ENCODE measurements at regions not wholly inside any gene's neighbourhood (a gene's known extent, or its start where the extent isn't known, plus 50 kb on each side); places are given as distances from the start of the nearest gene placed in this dataset.
"Not testable (repeated sequence)": the region's sequence is repeated elsewhere in the genome, so short reads cannot be mapped to it uniquely, and the experiment has no call there.

GRCh38 chr1:185434721-185435120 lies 117.7 kb upstream of the IVNS1ABP start:
- H3K36me3 ChIP-seq (ENCODE audit: control insufficient read depth, insufficient read depth, low read length): no peaks in the 10 kb centered on the region
- no peak overlapping the region for H3K9ac ChIP-seq (ENCODE audit: low read length)
- no peaks in the 10 kb centered on the region for H3K4me1 ChIP-seq (ENCODE audit: control insufficient read depth, insufficient read depth, low read length)
- no peaks in the 10 kb centered on the region for H3K27me3 ChIP-seq (ENCODE audit: control insufficient read depth, insufficient read depth, low read length)
- no peak overlapping the region for H3K27ac ChIP-seq (ENCODE audit: low read depth, low read length)
- no peak overlapping the region for H3K4me3 ChIP-seq (ENCODE audit: low read depth, low read length)
- no peaks in the 10 kb centered on the region for H3K9me3 ChIP-seq (ENCODE audit: control insufficient read depth, insufficient read depth, low read depth, low read length)

DNA sequence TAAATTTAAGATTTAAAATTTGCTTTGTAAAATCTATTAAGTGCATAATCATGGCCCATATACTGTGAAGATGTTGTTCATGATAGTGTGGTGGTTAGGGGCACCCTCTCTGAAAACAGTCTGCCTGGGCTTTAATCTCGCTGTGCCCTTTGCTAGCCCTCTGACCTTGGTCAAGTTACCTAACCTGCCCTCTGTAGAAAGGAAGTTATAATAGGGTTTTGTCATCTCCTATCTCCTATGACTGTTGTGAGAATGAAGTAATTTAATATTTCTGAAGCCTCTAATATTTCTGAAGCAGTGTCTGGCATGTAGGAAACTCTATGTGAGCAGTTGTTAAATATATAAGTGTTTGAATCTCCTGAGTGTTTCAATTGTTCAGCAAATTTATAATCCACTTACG lies 116.6 kb upstream of the IVNS1ABP start:
- Histone ChIP-seq H3K27ac (ENCODE audit: low read depth, low read length) (no peak overlapping the region), H3K4me3 (ENCODE audit: low read depth, low read length) (no peak overlapping the region), H3K36me3 (ENCODE audit: control insufficient read depth, insufficient read depth, low read length) (no peaks in the 10 kb centered on the region), H3K27me3 (ENCODE audit: control insufficient read depth, insufficient read depth, low read length) (no peaks in the 10 kb centered on the region), H3K9me3 (ENCODE audit: control insufficient read depth, insufficient read depth, low read depth, low read length) (no peaks in the 10 kb centered on the region), H3K9ac (ENCODE audit: low read length) (no peak overlapping the region), H3K4me1 (ENCODE audit: control insufficient read depth, insufficient read depth, low read length) (no peaks in the 10 kb centered on the region)

DNA sequence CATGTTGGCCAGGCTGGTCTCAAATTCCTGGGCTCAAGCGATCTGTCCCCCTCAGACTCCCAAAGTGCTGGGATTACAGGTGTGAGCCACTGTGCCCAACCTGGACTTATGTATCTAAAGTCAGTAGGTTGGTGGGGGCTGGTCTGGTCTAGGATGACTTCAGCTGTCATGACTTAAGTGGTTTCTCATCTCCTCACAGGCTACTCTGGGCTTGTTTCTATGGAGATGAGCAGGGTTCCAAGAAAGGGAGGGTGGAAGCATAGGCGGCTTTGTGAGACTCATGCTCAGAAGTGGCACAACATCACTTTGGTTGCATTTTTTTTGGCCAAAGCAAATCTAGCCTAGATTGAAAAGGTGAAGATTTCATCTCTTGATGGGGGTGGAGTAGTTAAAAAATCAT lies 115.9 kb upstream of the IVNS1ABP start:
- no peak overlapping the region for H3K4me3 ChIP-seq (ENCODE audit: low read depth, low read length)
- H3K9ac ChIP-seq (ENCODE audit: low read length): no peak overlapping the region
- no peaks in the 10 kb centered on the region for H3K36me3 ChIP-seq (ENCODE audit: control insufficient read depth, insufficient read depth, low read length)
- H3K27me3 ChIP-seq (ENCODE audit: control insufficient read depth, insufficient read depth, low read length): no peaks in the 10 kb centered on the region
- H3K4me1 ChIP-seq (ENCODE audit: control insufficient read depth, insufficient read depth, low read length): no peaks in the 10 kb centered on the region
- H3K27ac ChIP-seq (ENCODE audit: low read depth, low read length): no peak overlapping the region
- no peaks in the 10 kb centered on the region for H3K9me3 ChIP-seq (ENCODE audit: control insufficient read depth, insufficient read depth, low read depth, low read length)

- Histone ChIP-seq H3K4me3 (ENCODE audit: low read depth, low read length) (no peak overlapping the region), H3K9ac (ENCODE audit: low read length) (no peak overlapping the region), H3K27me3 (ENCODE audit: control insufficient read depth, insufficient read depth, low read length) (no peaks in the 10 kb centered on the region), H3K4me1 (ENCODE audit: control insufficient read depth, insufficient read depth, low read length) (0 out of 2 replicates have a peak, but pooled peaks cover 4% of the 10 kb centered on the region), H3K36me3 (ENCODE audit: control insufficient read depth, insufficient read depth, low read length) (no peaks in the 10 kb centered on the region), H3K27ac (ENCODE audit: low read depth, low read length) (no peak overlapping the region), H3K9me3 (ENCODE audit: control insufficient read depth, insufficient read depth, low read depth, low read length) (no peaks in the 10 kb centered on the region)
Measured at GRCh38 chr1:185431612-185432011, 114.6 kb upstream of the IVNS1ABP start.

GRCh38 chr1:185429668-185430067 lies 112.6 kb upstream of the IVNS1ABP start:
- not testable (repeated sequence) for H3K9me3 ChIP-seq (ENCODE audit: control insufficient read depth, insufficient read depth, low read depth, low read length); H3K4me3 ChIP-seq (ENCODE audit: low read depth, low read length); H3K4me1 ChIP-seq (ENCODE audit: control insufficient read depth, insufficient read depth, low read length); H3K36me3 ChIP-seq (ENCODE audit: control insufficient read depth, insufficient read depth, low read length); H3K9ac ChIP-seq (ENCODE audit: low read length); H3K27ac ChIP-seq (ENCODE audit: low read depth, low read length); H3K27me3 ChIP-seq (ENCODE audit: control insufficient read depth, insufficient read depth, low read length)

GRCh38 chr1:185427776-185428175 lies 110.7 kb upstream of the IVNS1ABP start:
- no peaks in the 10 kb centered on the region for H3K9me3 ChIP-seq (ENCODE audit: control insufficient read depth, insufficient read depth, low read depth, low read length)
- no peak overlapping the region for H3K4me3 ChIP-seq (ENCODE audit: low read depth, low read length)
- no peaks in the 10 kb centered on the region for H3K27me3 ChIP-seq (ENCODE audit: control insufficient read depth, insufficient read depth, low read length)
- no peaks in the 10 kb centered on the region for H3K36me3 ChIP-seq (ENCODE audit: control insufficient read depth, insufficient read depth, low read length)
- no peak overlapping the region for H3K27ac ChIP-seq (ENCODE audit: low read depth, low read length)
- H3K4me1 ChIP-seq (ENCODE audit: control insufficient read depth, insufficient read depth, low read length): 0 out of 2 replicates have a peak, but pooled peaks cover 5% of the 10 kb centered on the region
- H3K9ac ChIP-seq (ENCODE audit: low read length): no peak overlapping the region

DNA sequence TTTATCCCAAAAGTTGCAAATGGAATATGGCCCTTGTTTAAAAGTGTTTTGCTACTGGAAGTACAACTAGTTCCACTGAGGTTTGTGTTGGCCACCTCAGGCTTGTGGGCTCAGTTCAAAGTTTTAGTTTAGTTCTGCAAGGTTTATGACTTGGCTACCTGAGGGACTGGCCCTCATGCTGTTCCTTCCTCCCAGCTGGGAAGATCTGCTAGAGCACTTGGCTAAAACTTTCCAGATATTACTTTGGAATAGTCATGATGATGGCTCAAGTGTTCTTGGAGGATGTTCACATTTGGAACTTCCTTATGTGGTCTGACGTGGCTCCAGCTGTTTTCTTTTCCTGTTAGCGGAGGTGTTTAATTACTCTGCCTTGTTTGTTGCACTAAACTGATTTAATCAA lies 110.2 kb upstream of the IVNS1ABP start:
- Histone ChIP-seq H3K4me1 (ENCODE audit: control insufficient read depth, insufficient read depth, low read length) (0 out of 2 replicates have a peak, but pooled peaks cover 5% of the 10 kb centered on the region), H3K9ac (ENCODE audit: low read length) (no peak overlapping the region), H3K27me3 (ENCODE audit: control insufficient read depth, insufficient read depth, low read length) (no peaks in the 10 kb centered on the region), H3K27ac (ENCODE audit: low read depth, low read length) (no peak overlapping the region), H3K4me3 (ENCODE audit: low read depth, low read length) (no peak overlapping the region), H3K9me3 (ENCODE audit: control insufficient read depth, insufficient read depth, low read depth, low read length) (no peaks in the 10 kb centered on the region), H3K36me3 (ENCODE audit: control insufficient read depth, insufficient read depth, low read length) (no peaks in the 10 kb centered on the region)

- Histone ChIP-seq H3K27me3 (ENCODE audit: control insufficient read depth, insufficient read depth, low read length) (no peaks in the 10 kb centered on the region), H3K27ac (ENCODE audit: low read depth, low read length) (no peak overlapping the region), H3K4me1 (ENCODE audit: control insufficient read depth, insufficient read depth, low read length) (0 out of 2 replicates have a peak, but pooled peaks cover 5% of the 10 kb centered on the region), H3K9me3 (ENCODE audit: control insufficient read depth, insufficient read depth, low read depth, low read length) (no peaks in the 10 kb centered on the region), H3K9ac (ENCODE audit: low read length) (no peak overlapping the region), H3K4me3 (ENCODE audit: low read depth, low read length) (no peak overlapping the region), H3K36me3 (ENCODE audit: control insufficient read depth, insufficient read depth, low read length) (no peaks in the 10 kb centered on the region)
Measured at GRCh38 chr1:185426848-185427247, 109.8 kb upstream of the IVNS1ABP start.

DNA sequence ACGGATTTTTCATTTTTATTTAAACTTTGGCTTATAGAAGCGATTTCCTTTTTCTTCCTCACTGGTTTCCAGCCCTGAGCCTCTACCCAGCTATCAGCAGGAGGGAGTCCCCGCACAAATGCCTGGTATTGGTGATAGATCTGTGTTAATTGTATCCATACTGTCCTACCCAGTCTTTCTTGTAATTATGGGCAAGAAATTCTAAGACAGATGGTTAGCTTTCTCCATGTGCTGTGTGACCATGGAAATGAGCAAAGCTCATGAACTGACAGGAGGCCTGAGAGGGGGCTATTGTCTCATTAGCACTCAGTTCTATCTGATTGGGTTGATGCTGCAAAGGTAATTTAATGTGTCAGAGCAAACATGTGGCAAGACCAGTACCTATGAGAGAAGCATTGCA lies 108.1 kb upstream of the IVNS1ABP start:
- H3K9me3 ChIP-seq (ENCODE audit: control insufficient read depth, insufficient read depth, low read depth, low read length): no peaks in the 10 kb centered on the region
- no peak overlapping the region for H3K4me3 ChIP-seq (ENCODE audit: low read depth, low read length)
- H3K27me3 ChIP-seq (ENCODE audit: control insufficient read depth, insufficient read depth, low read length): no peaks in the 10 kb centered on the region
- H3K27ac ChIP-seq (ENCODE audit: low read depth, low read length): no peak overlapping the region
- H3K4me1 ChIP-seq (ENCODE audit: control insufficient read depth, insufficient read depth, low read length): 0 out of 2 replicates have a peak, but pooled peaks cover 5% of the 10 kb centered on the region
- H3K36me3 ChIP-seq (ENCODE audit: control insufficient read depth, insufficient read depth, low read length): no peaks in the 10 kb centered on the region
- no peak overlapping the region for H3K9ac ChIP-seq (ENCODE audit: low read length)

DNA sequence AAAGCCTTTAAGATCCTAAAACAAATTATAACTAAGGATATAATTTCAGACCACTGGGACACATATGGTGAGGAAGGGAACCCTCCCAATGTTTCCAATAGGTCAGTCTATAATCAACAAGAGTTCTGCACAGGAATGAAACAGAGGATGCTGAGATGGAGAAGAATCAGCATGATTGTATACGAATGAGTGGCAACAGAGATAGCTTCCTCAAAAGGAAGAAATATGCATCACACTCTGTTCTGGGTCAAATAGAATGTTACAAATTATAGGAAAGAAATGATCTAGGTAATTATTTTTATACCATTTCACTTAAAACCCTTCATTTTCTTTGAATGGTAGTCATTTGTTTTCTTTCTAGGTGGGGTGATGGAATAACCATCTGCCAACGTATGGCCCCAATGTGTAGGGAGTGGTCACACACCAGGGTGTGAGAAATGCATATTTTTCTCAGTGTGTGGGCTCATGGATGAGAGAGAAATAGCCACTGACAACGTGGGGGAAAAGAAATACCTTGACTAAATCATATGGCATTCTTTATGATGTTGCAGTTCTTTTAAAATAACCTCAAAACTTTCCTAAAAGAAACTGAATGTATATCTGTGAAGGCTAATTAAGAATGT lies 104.6 kb upstream of the IVNS1ABP start:
- H3K9ac ChIP-seq (ENCODE audit: low read length): no peak overlapping the region
- H3K27me3 ChIP-seq (ENCODE audit: control insufficient read depth, insufficient read depth, low read length): no peaks in the 10 kb centered on the region
- no peak overlapping the region for H3K27ac ChIP-seq (ENCODE audit: low read depth, low read length)

DNA sequence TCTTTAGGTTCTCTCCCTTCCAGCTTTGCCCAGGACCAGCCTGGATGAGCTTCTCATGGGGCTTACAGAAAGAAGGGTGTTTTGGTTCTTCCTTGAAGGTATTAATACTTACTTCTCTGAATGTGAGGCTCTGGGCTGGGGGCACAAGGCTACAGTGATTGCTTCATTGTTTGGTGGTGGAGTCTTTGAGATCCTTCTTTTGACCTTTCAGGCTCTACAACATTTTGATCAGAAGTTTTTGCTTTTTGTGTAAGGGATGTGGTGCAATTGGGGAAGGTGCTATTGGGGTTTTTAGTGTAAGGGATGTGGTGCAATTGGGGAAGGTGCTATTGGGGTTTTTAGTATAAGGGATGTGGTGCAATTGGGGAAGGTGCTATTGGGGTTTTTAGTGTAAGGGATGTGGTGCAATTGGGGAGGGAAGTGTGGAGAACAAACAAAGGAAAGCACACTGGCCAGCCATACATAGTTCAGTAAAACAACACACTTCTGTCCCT lies 103.6 kb upstream of the IVNS1ABP start:
- no peaks in the 10 kb centered on the region for H3K36me3 ChIP-seq (ENCODE audit: control insufficient read depth, insufficient read depth, low read length)
- H3K4me1 ChIP-seq (ENCODE audit: control insufficient read depth, insufficient read depth, low read length): no peaks in the 10 kb centered on the region
- no peaks in the 10 kb centered on the region for H3K27me3 ChIP-seq (ENCODE audit: control insufficient read depth, insufficient read depth, low read length)
- H3K27ac ChIP-seq (ENCODE audit: low read depth, low read length): no peak overlapping the region
- H3K9me3 ChIP-seq (ENCODE audit: control insufficient read depth, insufficient read depth, low read depth, low read length): no peaks in the 10 kb centered on the region
- H3K4me3 ChIP-seq (ENCODE audit: low read depth, low read length): no peak overlapping the region
- H3K9ac ChIP-seq (ENCODE audit: low read length): no peak overlapping the region

More for the DNA sequence above, 104.6 kb upstream of the IVNS1ABP start:
- Histone ChIP-seq H3K9me3 (ENCODE audit: control insufficient read depth, insufficient read depth, low read depth, low read length) (no peaks in the 10 kb centered on the region), H3K36me3 (ENCODE audit: control insufficient read depth, insufficient read depth, low read length) (no peaks in the 10 kb centered on the region), H3K4me3 (ENCODE audit: low read depth, low read length) (no peak overlapping the region), H3K4me1 (ENCODE audit: control insufficient read depth, insufficient read depth, low read length) (0 out of 2 replicates have a peak, but pooled peaks cover 2% of the 10 kb centered on the region)
